Cardiac fibroblast (primary cell): ENCODE measurements at regions not wholly inside any gene's neighbourhood (a gene's known extent, or its start where the extent isn't known, plus 50 kb on each side); places are given as distances from the start of the nearest gene placed in this dataset.

Source experiments
- DNase-seq, 2 donors: peaks; one replicate each; pipeline versions ENCODE4 v3.0.0 to v3.0.0-alpha.2; 2010; ENCODE audit warnings: low read depth in 2 of 2
- H3K4me3 ChIP-seq, 2 donors: replicated peaks in 1 of 2; 1 replicate in 1 of 2; 2 replicates in 1 of 2; pipeline ENCODE4 v1.5.1; 2011; ENCODE audit warnings: low read depth in 2 of 2, low read length in 2 of 2, mild to moderate bottlenecking in 2 of 2, moderate library complexity in 1 of 2
- TF ChIP-seq, protein P1 (sequence below): IDR thresholded peaks from one replicate; pipeline ENCODE4 v1.5.1; 2011; ENCODE audit warnings: low read depth, mild to moderate bottlenecking, low read length, inconsistent platforms

- no peak overlapping the region for H3K4me3 ChIP-seq
- TF ChIP-seq, protein P1, sequence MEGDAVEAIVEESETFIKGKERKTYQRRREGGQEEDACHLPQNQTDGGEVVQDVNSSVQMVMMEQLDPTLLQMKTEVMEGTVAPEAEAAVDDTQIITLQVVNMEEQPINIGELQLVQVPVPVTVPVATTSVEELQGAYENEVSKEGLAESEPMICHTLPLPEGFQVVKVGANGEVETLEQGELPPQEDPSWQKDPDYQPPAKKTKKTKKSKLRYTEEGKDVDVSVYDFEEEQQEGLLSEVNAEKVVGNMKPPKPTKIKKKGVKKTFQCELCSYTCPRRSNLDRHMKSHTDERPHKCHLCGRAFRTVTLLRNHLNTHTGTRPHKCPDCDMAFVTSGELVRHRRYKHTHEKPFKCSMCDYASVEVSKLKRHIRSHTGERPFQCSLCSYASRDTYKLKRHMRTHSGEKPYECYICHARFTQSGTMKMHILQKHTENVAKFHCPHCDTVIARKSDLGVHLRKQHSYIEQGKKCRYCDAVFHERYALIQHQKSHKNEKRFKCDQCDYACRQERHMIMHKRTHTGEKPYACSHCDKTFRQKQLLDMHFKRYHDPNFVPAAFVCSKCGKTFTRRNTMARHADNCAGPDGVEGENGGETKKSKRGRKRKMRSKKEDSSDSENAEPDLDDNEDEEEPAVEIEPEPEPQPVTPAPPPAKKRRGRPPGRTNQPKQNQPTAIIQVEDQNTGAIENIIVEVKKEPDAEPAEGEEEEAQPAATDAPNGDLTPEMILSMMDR, result no peak
- DNase-seq, result no peak
These were observed 825.0 kb upstream of the ROBO1 start for GRCh38 chr3:80592792-80593191.

DNA sequence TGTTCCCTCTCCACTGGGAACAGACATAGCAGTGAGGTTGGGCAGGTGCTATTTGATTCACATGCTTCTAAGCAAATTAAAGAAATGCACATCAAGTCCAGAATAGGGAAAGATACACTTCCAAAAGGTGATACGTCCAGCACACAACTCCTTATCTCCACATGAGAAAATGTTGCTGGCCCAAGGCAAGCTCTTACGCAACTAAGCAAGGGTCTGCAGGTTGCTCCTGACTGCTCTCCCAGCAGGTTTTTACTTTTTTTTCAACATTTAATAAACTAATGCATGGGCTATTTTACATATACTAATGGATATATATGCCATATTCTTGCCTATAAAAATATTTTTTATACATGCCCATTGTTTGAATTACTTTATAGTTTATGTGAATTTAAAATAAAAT lies 818.5 kb upstream of the ROBO1 start:
- no peak overlapping the region for H3K4me3 ChIP-seq
- TF ChIP-seq, protein P1, result no peak
- no peak for DNase-seq

GRCh38 chr3:80580146-80580545 lies 812.3 kb upstream of the ROBO1 start:
- DNase-seq, result no peak
- no peak overlapping the region for H3K4me3 ChIP-seq
- TF ChIP-seq, protein P1, result no peak

- no peak for DNase-seq
- TF ChIP-seq, protein P1, result no peak
- H3K4me3 ChIP-seq, result no peak overlapping the region
These were observed 796.6 kb upstream of the ROBO1 start for GRCh38 chr3:80564391-80564790.

- TF ChIP-seq, protein P1, result no peak
- DNase-seq, result no peak
- H3K4me3 ChIP-seq, result no peak overlapping the region
These were observed 791.9 kb upstream of the ROBO1 start for GRCh38 chr3:80559701-80560100.

- DNase-seq, result no peak
- H3K4me3 ChIP-seq, result no peak overlapping the region
- TF ChIP-seq, protein P1, result no peak
These were observed 789.0 kb upstream of the ROBO1 start for GRCh38 chr3:80556763-80557162.

GRCh38 chr3:80554304-80554703 lies 786.5 kb upstream of the ROBO1 start:
- H3K4me3 ChIP-seq, result no peak overlapping the region
- TF ChIP-seq, protein P1, result no peak
- DNase-seq, result no peak
